Hepatocyte (in vitro differentiated cells): ENCODE measurements at regions not wholly inside any gene's neighbourhood (a gene's known extent, or its start where the extent isn't known, plus 50 kb on each side); places are given as distances from the start of the nearest gene placed in this dataset.

Experiments
- DNase-seq: peaks from one replicate; pipeline ENCODE4 v3.0.0-alpha.2; 2016; ENCODE audit warnings: low spot score
- H2AFZ ChIP-seq: fragments of 200-600 bp; sonication (generic); 2 replicates; pipeline ENCODE4 v1.6.0; 2016; ENCODE audit warnings: antibody characterized with exemption, mild to moderate bottlenecking
- H3K27ac ChIP-seq: fragments of 200-600 bp; sonication (generic); 2 replicates; pipeline ENCODE4 v1.5.1; 2016; ENCODE audit warnings: mild to moderate bottlenecking
- H3K27me3 ChIP-seq: fragments of 200-600 bp; sonication (generic); 2 replicates; pipeline ENCODE4 v1.6.1; 2016
- H3K36me3 ChIP-seq: fragments of 200-600 bp; sonication (generic); replicated peaks from 2 replicates; pipeline ENCODE4 v1.5.1; 2016; ENCODE audit warnings: low read depth; ENCODE audit not compliant: insufficient read depth
- H3K4me1 ChIP-seq: fragments of 200-600 bp; sonication (generic); 2 replicates; pipeline ENCODE4 v1.5.1; 2016; ENCODE audit warnings: mild to moderate bottlenecking, moderate library complexity; ENCODE audit not compliant: insufficient read depth
- H3K4me2 ChIP-seq: fragments of 200-600 bp; sonication (generic); 2 replicates; pipeline ENCODE4 v1.6.0; 2016
- H3K4me3 ChIP-seq: fragments of 200-600 bp; sonication (generic); 2 replicates; pipeline ENCODE4 v1.5.1; 2016; ENCODE audit warnings: mild to moderate bottlenecking
- H3K79me2 ChIP-seq: fragments of 200-600 bp; sonication (generic); 2 replicates; pipeline ENCODE4 v1.6.0; 2017; ENCODE audit warnings: mild to moderate bottlenecking
- H3K9me2 ChIP-seq: fragments of 200-600 bp; sonication (generic); replicated peaks from 2 replicates; pipeline ENCODE4 v1.6.0; 2017; ENCODE audit warnings: mild to moderate bottlenecking; ENCODE audit not compliant: insufficient read depth
- H3K9me3 ChIP-seq: fragments of 200-600 bp; sonication (generic); 2 replicates; pipeline ENCODE4 v1.5.1; 2016; ENCODE audit warnings: low read depth, mild to moderate bottlenecking
- H4K20me1 ChIP-seq: fragments of 200-600 bp; sonication (generic); 2 replicates; pipeline ENCODE4 v1.6.0; 2016; ENCODE audit warnings: mild to moderate bottlenecking; ENCODE audit not compliant: insufficient read depth, poor library complexity, severe bottlenecking
- CTCF ChIP-seq: fragments of 200-600 bp; sonication (generic); IDR thresholded peaks from 2 replicates; pipeline ENCODE4 v1.5.1; 2016; ENCODE audit warnings: antibody characterized with exemption, mild to moderate bottlenecking; ENCODE audit not compliant: poor library complexity
- EZH2 ChIP-seq: fragments of 200-600 bp; sonication (generic); IDR thresholded peaks from 2 replicates; pipeline ENCODE4 v1.6.1; 2016; ENCODE audit warnings: antibody characterized with exemption, mild to moderate bottlenecking, borderline replicate concordance
- EZH2phosphoT487 ChIP-seq: fragments of 200-600 bp; sonication (generic); IDR thresholded peaks from one replicate; pipeline ENCODE4 v1.6.1; 2018; ENCODE audit warnings: antibody characterized with exemption, mild to moderate bottlenecking, low read depth, moderate library complexity; ENCODE audit not compliant: unreplicated experiment, severe bottlenecking
- WGBS: methylation state at CpG from one replicate; pipeline ENCODE4 v1.1.6; 2016; ENCODE audit warnings: low lambda C conversion rate; ENCODE audit errors: missing lambda C conversion rate; 5-methylcytosine and 5-hydroxymethylcytosine counted together

DNA sequence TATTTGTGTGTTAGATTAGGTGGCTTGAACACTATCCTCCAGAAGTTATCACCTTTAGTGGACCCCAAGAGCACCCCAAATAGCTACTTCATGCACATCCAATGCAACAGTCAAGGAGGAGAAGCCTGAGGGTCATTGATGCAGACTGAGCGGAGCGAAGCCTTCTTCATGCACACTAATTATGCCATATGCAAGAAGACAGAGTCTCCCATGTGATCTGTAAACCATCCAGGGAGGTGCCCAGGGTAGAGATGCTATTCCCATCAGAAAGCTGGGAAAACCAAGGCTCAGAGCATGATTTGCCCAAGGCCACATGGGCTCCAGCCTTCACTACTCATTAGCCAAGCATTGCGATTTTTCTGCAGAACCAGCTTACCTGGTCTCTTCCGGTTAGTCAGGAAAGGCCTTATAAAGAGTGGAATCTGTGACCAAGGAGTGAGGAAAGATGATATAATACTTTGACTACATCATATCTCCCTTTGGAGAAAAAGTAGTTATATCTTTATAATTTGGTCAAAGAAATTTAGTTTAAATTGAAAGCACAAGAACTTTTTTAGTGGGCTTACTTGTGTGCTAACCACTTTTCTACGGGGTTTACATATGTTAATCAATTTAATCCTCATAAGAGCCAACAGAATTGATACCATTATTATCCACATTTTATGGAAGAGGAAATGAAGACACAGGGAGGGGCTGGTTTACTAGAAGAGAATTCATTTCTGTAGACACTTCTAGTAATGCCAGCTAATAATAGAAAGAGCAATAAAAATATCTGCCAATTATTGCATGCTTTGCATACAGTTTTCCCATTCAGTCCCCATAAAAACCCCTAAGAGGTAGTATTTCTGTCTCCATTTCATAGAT is 220.0 kb downstream of the ESM1 start:
- Histone ChIP-seq H3K79me2 (no peaks in the 10 kb centered on the region), H3K9me2 (no peaks in the 10 kb centered on the region), H3K4me2 (no peak overlapping the region), H4K20me1 (no peaks in the 10 kb centered on the region), H3K4me1 (no peaks in the 10 kb centered on the region), H3K9me3 (no peaks in the 10 kb centered on the region), H3K27me3 (no peaks in the 10 kb centered on the region), H3K36me3 (no peaks in the 10 kb centered on the region), H3K4me3 (no peak overlapping the region), H3K27ac (no peak overlapping the region), H2AFZ (no peak overlapping the region)
- no peak for DNase-seq
- WGBS, result 94% methylated on average over 5 of the region's 5 CpGs
- no peak for TF ChIP-seq EZH2phosphoT487
- TF ChIP-seq CTCF, result no peak

DNA sequence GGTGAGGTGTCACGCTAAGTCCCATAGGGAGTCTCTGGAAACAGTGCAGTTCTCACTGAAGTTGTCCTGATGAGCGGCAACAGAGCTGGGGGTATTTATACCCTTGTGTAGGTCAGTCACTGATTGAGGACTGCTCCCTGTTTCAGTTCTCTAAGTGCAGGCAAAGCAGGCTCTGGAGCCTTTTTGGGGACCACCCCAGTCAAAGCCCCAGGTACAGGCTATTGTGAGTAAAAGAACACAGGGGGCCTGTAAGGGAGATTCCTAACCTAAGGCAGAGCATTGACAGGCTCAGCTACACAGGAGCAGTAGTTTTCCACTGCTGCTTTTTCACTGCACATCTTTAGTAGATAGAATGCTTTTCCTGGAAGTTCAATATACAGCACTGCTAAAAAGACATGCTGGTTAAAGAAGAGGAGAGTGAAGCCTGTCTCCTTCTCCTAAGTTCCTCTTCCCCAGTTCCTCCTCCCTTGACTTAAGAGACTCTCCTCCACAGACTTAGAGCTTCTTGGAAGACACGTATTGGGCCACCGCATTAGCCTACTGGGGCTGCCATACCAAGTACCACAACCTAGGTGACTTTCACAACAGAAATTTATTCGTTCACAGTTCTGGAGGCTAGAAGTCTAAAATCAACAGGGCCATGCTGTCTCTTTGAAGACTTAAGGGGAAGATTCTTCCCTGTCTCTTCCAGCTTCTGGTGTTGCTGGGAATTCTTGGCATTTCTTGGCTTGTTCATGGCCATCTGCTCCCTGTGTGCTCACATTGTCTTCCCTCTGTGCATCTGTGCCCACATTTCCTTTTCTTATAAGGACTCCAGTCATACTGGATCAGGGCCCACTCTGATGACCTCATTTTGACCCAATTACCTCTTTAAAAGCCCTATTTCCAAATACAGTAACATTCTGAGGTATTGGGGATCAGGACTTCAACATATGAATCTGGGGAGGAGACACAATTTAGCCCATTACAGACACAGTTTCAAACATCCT is 221.0 kb downstream of the ESM1 start:
- H3K9me3 ChIP-seq, result no peaks in the 10 kb centered on the region
- H3K4me1 ChIP-seq, result no peaks in the 10 kb centered on the region
- no peaks in the 10 kb centered on the region for H3K27me3 ChIP-seq
- no peaks in the 10 kb centered on the region for H3K79me2 ChIP-seq
- no peaks in the 10 kb centered on the region for H4K20me1 ChIP-seq
- no peak overlapping the region for H3K27ac ChIP-seq
- no peak overlapping the region for H3K4me2 ChIP-seq
- no peak overlapping the region for H3K4me3 ChIP-seq
- no peak for DNase-seq
- no peaks in the 10 kb centered on the region for H3K9me2 ChIP-seq
- H3K36me3 ChIP-seq, result no peaks in the 10 kb centered on the region
- TF ChIP-seq CTCF (no peak), EZH2phosphoT487 (no peak)
- 98% methylated on average over 5 of the region's 5 CpGs for WGBS
- no peak overlapping the region for H2AFZ ChIP-seq

GRCh38 chr5:54761213-54761701 is 224.1 kb downstream of the ESM1 start:
- no peaks in the 10 kb centered on the region for H3K36me3 ChIP-seq
- H3K9me2 ChIP-seq, result no peaks in the 10 kb centered on the region
- TF ChIP-seq EZH2phosphoT487, result no peak
- no peak for TF ChIP-seq EZH2
- TF ChIP-seq CTCF, result no peak

More at GRCh38 chr5:54761213-54761701, 224.1 kb downstream of the ESM1 start:
- Histone ChIP-seq H2AFZ (no peak overlapping the region), H3K9me3 (no peaks in the 10 kb centered on the region), H3K4me3 (no peak overlapping the region), H3K4me1 (no peaks in the 10 kb centered on the region), H3K27ac (no peak overlapping the region), H3K4me2 (no peak overlapping the region), H3K27me3 (no peaks in the 10 kb centered on the region), H4K20me1 (no peaks in the 10 kb centered on the region), H3K79me2 (no peaks in the 10 kb centered on the region)
- 38% methylated on average over 2 of the region's 2 CpGs for WGBS
- DNase-seq, result peak; percentile 22
